H9 (cell line): ENCODE measurements at regions not wholly inside any gene's neighbourhood (a gene's known extent, or its start where the extent isn't known, plus 50 kb on each side); places are given as distances from the start of the nearest gene placed in this dataset.

ENCODE experiments used
- DNase-seq: peaks from one replicate; pipeline ENCODE4 v3.0.0-alpha.2; 2017
- H2AFZ ChIP-seq: one replicate; pipeline ENCODE4 v1.6.1; 2013; ENCODE audit warnings: mild to moderate bottlenecking, low read length, control low read depth, moderate library complexity
- H2AK5ac ChIP-seq: 2 replicates; pipeline ENCODE4 v1.6.1; 2013; ENCODE audit warnings: low read length, control low read depth, mixed read lengths; ENCODE audit not compliant: insufficient read length
- H2BK120ac ChIP-seq: one replicate; pipeline ENCODE4 v1.6.1; 2013; ENCODE audit warnings: low read depth, mild to moderate bottlenecking, low read length, control low read depth, inconsistent platforms; ENCODE audit not compliant: poor library complexity, severe bottlenecking
- H2BK12ac ChIP-seq: 2 replicates; pipeline ENCODE4 v1.6.1; 2013; ENCODE audit warnings: low read length, control low read depth, mixed read lengths, low read depth; ENCODE audit not compliant: insufficient read length
- H2BK15ac ChIP-seq: 2 replicates; pipeline ENCODE4 v1.6.1; 2013; ENCODE audit warnings: low read depth, low read length, control low read depth
- H2BK20ac ChIP-seq: one replicate; pipeline ENCODE4 v1.6.1; 2013; ENCODE audit warnings: low read depth, mild to moderate bottlenecking, low read length, control low read depth, inconsistent platforms; ENCODE audit not compliant: poor library complexity, severe bottlenecking
- H2BK5ac ChIP-seq: 2 replicates; pipeline ENCODE4 v1.6.1; 2013; ENCODE audit warnings: low read length, control low read depth, mixed read lengths; ENCODE audit not compliant: insufficient read length
- H3K14ac ChIP-seq: 2 replicates; pipeline ENCODE4 v1.6.1; 2013; ENCODE audit warnings: low read length, control low read depth; ENCODE audit not compliant: insufficient read depth
- H3K18ac ChIP-seq: 2 replicates; pipeline ENCODE4 v1.6.1; 2013; ENCODE audit warnings: low read depth, mild to moderate bottlenecking, mixed read lengths, low read length, control low read depth; ENCODE audit not compliant: insufficient read length
- H3K23ac ChIP-seq: 2 replicates; pipeline ENCODE4 v1.6.1; 2013; ENCODE audit warnings: low read length, control low read depth, mixed read lengths, low read depth; ENCODE audit not compliant: insufficient read length
- H3K23me2 ChIP-seq: 2 replicates; pipeline ENCODE4 v1.6.1; 2013; ENCODE audit warnings: low read depth, mild to moderate bottlenecking, mixed read lengths, low read length, control low read depth; ENCODE audit not compliant: insufficient read length, poor library complexity, severe bottlenecking
- H3K27ac ChIP-seq: 2 replicates; pipeline ENCODE4 v1.5.1; 2013; ENCODE audit warnings: low read length, control low read depth, mixed read lengths, low read depth; ENCODE audit not compliant: insufficient read length
- H3K27me3 ChIP-seq: 2 replicates; pipeline ENCODE4 v1.6.1; 2013; ENCODE audit warnings: low read length, control low read depth, inconsistent platforms; ENCODE audit not compliant: insufficient read depth
- H3K4ac ChIP-seq: 2 replicates; pipeline ENCODE4 v1.6.1; 2013; ENCODE audit warnings: low read depth, mild to moderate bottlenecking, control low read depth, inconsistent platforms, low read length, moderate library complexity
- H3K4me1 ChIP-seq: 2 replicates; pipeline ENCODE4 v1.6.1; 2013; ENCODE audit warnings: low read length, control low read depth, inconsistent platforms; ENCODE audit not compliant: insufficient read depth
- H3K4me2 ChIP-seq: 2 replicates; pipeline ENCODE4 v1.6.1; 2013; ENCODE audit warnings: low read length, control low read depth, mixed read lengths; ENCODE audit not compliant: insufficient read length, insufficient read depth
- H3K56ac ChIP-seq: 2 replicates; pipeline ENCODE4 v1.6.1; 2013; ENCODE audit warnings: low read depth, mild to moderate bottlenecking, mixed read lengths, low read length, control low read depth; ENCODE audit not compliant: insufficient read length
- H3K79me1 ChIP-seq: 2 replicates; pipeline ENCODE4 v1.6.1; 2013; ENCODE audit warnings: low read depth, mild to moderate bottlenecking, moderate library complexity, low read length, control low read depth, inconsistent platforms; ENCODE audit not compliant: insufficient read depth, poor library complexity, severe bottlenecking
- H3K79me2 ChIP-seq: 2 replicates; pipeline ENCODE4 v1.6.1; 2013; ENCODE audit warnings: low read length, control low read depth, inconsistent platforms; ENCODE audit not compliant: insufficient read depth
- H3K9ac ChIP-seq: 2 replicates; pipeline ENCODE4 v1.6.1; 2013; ENCODE audit warnings: low read length, control low read depth, mixed read lengths; ENCODE audit not compliant: insufficient read length; ENCODE audit errors: extremely low read depth
- H3K9me3 ChIP-seq: one replicate; pipeline ENCODE4 v1.6.1; 2013; ENCODE audit warnings: low read depth, low read length, inconsistent platforms; ENCODE audit not compliant: control insufficient read depth
- H3T11ph ChIP-seq: one replicate; pipeline ENCODE4 v1.6.1; 2013; ENCODE audit warnings: mild to moderate bottlenecking, low read length, control low read depth, inconsistent platforms
- H4K20me1 ChIP-seq: one replicate; pipeline ENCODE4 v1.6.1; 2013; ENCODE audit not compliant: control insufficient read depth, insufficient read length, insufficient read depth
- H4K5ac ChIP-seq: 2 replicates; pipeline ENCODE4 v1.6.1; 2013; ENCODE audit warnings: low read depth, mild to moderate bottlenecking, mixed read lengths, low read length, control low read depth; ENCODE audit not compliant: insufficient read length
- H4K8ac ChIP-seq: replicated peaks from 2 replicates; pipeline ENCODE4 v1.6.1; 2013; ENCODE audit warnings: low read length, control low read depth, mixed read lengths, low read depth; ENCODE audit not compliant: insufficient read length
- H4K91ac ChIP-seq: 2 replicates; pipeline ENCODE4 v1.6.1; 2013; ENCODE audit warnings: low read depth, mild to moderate bottlenecking, moderate library complexity, mixed read lengths, low read length, control low read depth; ENCODE audit not compliant: insufficient read length
- H3K27ac Mint-ChIP-seq, 3 experiments: 2 replicates in 2 of 3; 3 replicates in 1 of 3; pipeline ENCODE4 v1.8.0; 2020 to 2021; ENCODE audit warnings: mixed read lengths in 3 of 3, mild to moderate bottlenecking in 1 of 3, moderate library complexity in 1 of 3
- H3K27me3 Mint-ChIP-seq: 2 replicates; pipeline ENCODE4 v1.8.0; 2021; ENCODE audit warnings: low read depth, mild to moderate bottlenecking, moderate library complexity, mixed read lengths
- H3K36me3 Mint-ChIP-seq, 3 experiments: 2 replicates in 2 of 3; 3 replicates in 1 of 3; pipeline ENCODE4 v1.8.0; 2020 to 2021; ENCODE audit warnings: low read depth in 3 of 3, mixed read lengths in 3 of 3; ENCODE audit not compliant: insufficient read depth in 1 of 3
- H3K4me1 Mint-ChIP-seq, 2 experiments: 2 replicates each; pipeline ENCODE4 v1.8.0; 2020; ENCODE audit warnings: mixed read lengths in 2 of 2
- H3K4me3 Mint-ChIP-seq, 2 experiments: 2 replicates in 1 of 2; 3 replicates in 1 of 2; pipeline ENCODE4 v1.8.0; 2020 to 2021; ENCODE audit warnings: mild to moderate bottlenecking in 2 of 2, mixed read lengths in 2 of 2, moderate library complexity in 1 of 2
- H3K9me3 Mint-ChIP-seq, 2 experiments: 2 replicates in 1 of 2; 3 replicates in 1 of 2; pipeline ENCODE4 v1.8.0; 2020; ENCODE audit warnings: mild to moderate bottlenecking in 2 of 2, mixed read lengths in 2 of 2, moderate library complexity in 1 of 2
- CTCF ChIP-seq: fragments of 200-600 bp; sonication (generic); conservative IDR thresholded peaks from 3 replicates; pipeline ENCODE4 v1.8.0; 2021; ENCODE audit warnings: antibody characterized with exemption, mild to moderate bottlenecking

- H3K18ac ChIP-seq, result no peak overlapping the region
- no peak overlapping the region for H2AK5ac ChIP-seq
- no peaks in the 10 kb centered on the region for H3K4me1 ChIP-seq
- no peak for DNase-seq
- H3K4me2 ChIP-seq, result no peak overlapping the region
- H4K91ac ChIP-seq, result no peak overlapping the region
- no peak overlapping the region for H2BK12ac ChIP-seq
- H3K4me1 Mint-ChIP-seq, result no peaks in the 10 kb centered on the region
- H2BK15ac ChIP-seq, result no peak overlapping the region
- no peaks in the 10 kb centered on the region for H3K23me2 ChIP-seq
- H3K56ac ChIP-seq, result no peak overlapping the region
- H3K27me3 Mint-ChIP-seq, result no peaks in the 10 kb centered on the region
- H2BK20ac ChIP-seq, result no peak overlapping the region
- H4K8ac ChIP-seq, result no peak overlapping the region
- no peak for TF ChIP-seq CTCF
- H3K36me3 Mint-ChIP-seq, result peaks cover 0 to 1% (median 0%) of the 10 kb centered on the region in 3 experiments; a peak in 1 of 7 replicates
- H2AFZ ChIP-seq, result no peak overlapping the region
- H3K4me3 Mint-ChIP-seq, result no peak overlapping the region
- H3K23ac ChIP-seq, result no peak overlapping the region
- no peaks in the 10 kb centered on the region for H3K9me3 ChIP-seq
- H2BK5ac ChIP-seq, result no peak overlapping the region
- H3K9ac ChIP-seq, result no peak overlapping the region
- no peak overlapping the region for H3K27ac Mint-ChIP-seq
- no peaks in the 10 kb centered on the region for H4K20me1 ChIP-seq
- H3K79me1 ChIP-seq, result no peaks in the 10 kb centered on the region
- no peaks in the 10 kb centered on the region for H3K79me2 ChIP-seq
- no peak overlapping the region for H2BK120ac ChIP-seq
- H3K9me3 Mint-ChIP-seq, result peaks cover 0 to 2% of the 10 kb centered on the region in 2 experiments; a peak in 2 of 5 replicates
- no peak overlapping the region for H3K14ac ChIP-seq
- H4K5ac ChIP-seq, result no peak overlapping the region
- H3K4ac ChIP-seq, result no peak overlapping the region
- no peak overlapping the region for H3T11ph ChIP-seq
- no peaks in the 10 kb centered on the region for H3K27me3 ChIP-seq
- no peak overlapping the region for H3K27ac ChIP-seq
These were observed 268.8 kb upstream of the DEFB112 start for GRCh38 chr6:50318536-50318935.
